Fibroblast of lung (primary cell): ENCODE measurements at regions not wholly inside any gene's neighbourhood (a gene's known extent, or its start where the extent isn't known, plus 50 kb on each side); places are given as distances from the start of the nearest gene placed in this dataset.

Source experiments
- DNase-seq, 2 donors: peaks; one replicate each; pipeline versions ENCODE4 v3.0.0 to v3.0.0-alpha.2; 2010; ENCODE audit warnings: low read depth in 2 of 2
- H2AFZ ChIP-seq: 2 replicates; pipeline ENCODE4 v1.5.1; 2012; ENCODE audit warnings: low read length, control low read depth, inconsistent platforms
- H3K27ac ChIP-seq: 2 replicates; pipeline ENCODE4 v1.5.1; 2011; ENCODE audit warnings: low read length, control low read depth; ENCODE audit not compliant: insufficient read depth
- H3K27me3 ChIP-seq: 2 replicates; pipeline ENCODE4 v1.5.1; 2011; ENCODE audit warnings: mild to moderate bottlenecking, low read length; ENCODE audit not compliant: control insufficient read depth, insufficient read depth
- H3K36me3 ChIP-seq: 2 replicates; pipeline ENCODE4 v1.5.1; 2011; ENCODE audit warnings: low read length; ENCODE audit not compliant: control insufficient read depth, insufficient read depth
- H3K4me1 ChIP-seq: 2 replicates; pipeline ENCODE4 v1.5.1; 2011; ENCODE audit warnings: low read length; ENCODE audit not compliant: control insufficient read depth, insufficient read depth; ENCODE audit errors: extremely low read depth
- H3K4me2 ChIP-seq: 2 replicates; pipeline ENCODE4 v1.5.1; 2011; ENCODE audit warnings: low read length, control low read depth; ENCODE audit not compliant: insufficient read depth; ENCODE audit errors: extremely low read depth
- H3K4me3 ChIP-seq, 4 experiments: fragments of 200-600 bp in 1 of 4; sonication (generic) in 1 of 4; replicated peaks in 1 of 4; 2 replicates each; pipeline ENCODE4 v1.5.1; 2011 to 2016; ENCODE audit warnings: low read length in 4 of 4, low read depth in 3 of 4, mild to moderate bottlenecking in 3 of 4, control low read depth in 2 of 4, inconsistent platforms in 1 of 4, mixed read lengths in 1 of 4; ENCODE audit not compliant: insufficient read depth in 1 of 4; ENCODE audit errors: control extremely low read depth in 1 of 4
- H3K79me2 ChIP-seq: 2 replicates; pipeline ENCODE4 v1.5.1; 2012; ENCODE audit warnings: mild to moderate bottlenecking, low read length, inconsistent platforms; ENCODE audit not compliant: control insufficient read depth, insufficient read depth
- H3K9ac ChIP-seq: 2 replicates; pipeline ENCODE4 v1.5.1; 2011; ENCODE audit warnings: mild to moderate bottlenecking, low read length, control low read depth; ENCODE audit not compliant: insufficient read depth
- H3K9me3 ChIP-seq: 2 replicates; pipeline ENCODE4 v1.5.1; 2012; ENCODE audit warnings: low read depth, low read length; ENCODE audit not compliant: control insufficient read depth, insufficient read depth
- H4K20me1 ChIP-seq: 2 replicates; pipeline ENCODE4 v1.5.1; 2011; ENCODE audit warnings: low read length; ENCODE audit not compliant: control insufficient read depth, insufficient read depth; ENCODE audit errors: extremely low read depth
- CTCF ChIP-seq, 2 donors: IDR thresholded peaks in 1 of 2; conservative IDR thresholded peaks in 1 of 2; 1 replicate in 1 of 2; 2 replicates in 1 of 2; pipeline ENCODE4 v1.5.1; 2011 to 2012; ENCODE audit warnings: low read length in 2 of 2, control low read depth in 1 of 2, inconsistent platforms in 1 of 2, low read depth in 1 of 2, mild to moderate bottlenecking in 1 of 2
- EZH2 ChIP-seq: IDR thresholded peaks from 2 replicates; pipeline ENCODE4 v1.5.1; 2012; ENCODE audit warnings: low read length, control low read depth, mild to moderate bottlenecking; ENCODE audit errors: missing control alignments

GRCh38 chr9:107693625-107694326 lies 204.2 kb upstream of the KLF4 start:
- Histone ChIP-seq H3K79me2 (no peaks in the 10 kb centered on the region), H3K27ac (no peak overlapping the region), H3K9me3 (no peaks in the 10 kb centered on the region), H3K36me3 (no peaks in the 10 kb centered on the region), H2AFZ (no peak overlapping the region), H3K9ac (no peak overlapping the region), H3K4me2 (no peak overlapping the region), H3K4me3 (no peak overlapping the region), H3K27me3 (no peaks in the 10 kb centered on the region), H4K20me1 (no peaks in the 10 kb centered on the region), H3K4me1 (no peaks in the 10 kb centered on the region)
- TF ChIP-seq CTCF (conservative IDR thresholded peaks at IDR 0.05 in 1 of 2, IDR thresholded peaks at IDR 0.05 in 1 of 2; ENCODE audit: low read depth in 1 of 2, low read length in 2 of 2) = no peak
- TF ChIP-seq EZH2 = no peak
- DNase-seq = peak; percentile 56 to 85

DNA sequence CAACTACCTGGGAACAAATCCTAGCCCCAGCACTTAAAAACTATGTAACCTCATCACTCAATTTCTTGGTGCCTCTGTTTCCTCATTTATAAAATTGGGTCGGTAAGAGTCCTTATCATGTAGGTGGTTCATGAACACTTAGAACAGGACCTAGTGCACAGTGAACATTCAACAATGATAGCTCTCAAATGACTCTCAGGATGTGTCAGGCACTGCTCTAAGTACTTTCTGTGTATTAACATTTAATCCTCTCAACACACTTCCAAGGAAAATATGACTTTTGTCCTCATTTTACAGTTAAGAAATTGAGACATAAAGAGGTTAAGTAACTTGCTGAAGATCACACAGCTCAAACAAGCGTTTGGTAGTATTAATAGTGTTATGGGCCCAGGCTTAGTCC lies 202.1 kb upstream of the KLF4 start:
- Histone ChIP-seq H3K27ac (no peak overlapping the region), H3K79me2 (no peaks in the 10 kb centered on the region), H3K4me1 (no peaks in the 10 kb centered on the region), H3K9ac (no peak overlapping the region), H4K20me1 (no peaks in the 10 kb centered on the region), H3K9me3 (no peaks in the 10 kb centered on the region), H3K36me3 (no peaks in the 10 kb centered on the region), H3K4me3 (no peak overlapping the region), H3K27me3 (no peaks in the 10 kb centered on the region), H3K4me2 (no peak overlapping the region), H2AFZ (no peak overlapping the region)
- TF ChIP-seq CTCF (conservative IDR thresholded peaks at IDR 0.05 in 1 of 2, IDR thresholded peaks at IDR 0.05 in 1 of 2; ENCODE audit: low read depth in 1 of 2, low read length in 2 of 2) (no peak), EZH2 (no peak)
- no peak for DNase-seq

DNA sequence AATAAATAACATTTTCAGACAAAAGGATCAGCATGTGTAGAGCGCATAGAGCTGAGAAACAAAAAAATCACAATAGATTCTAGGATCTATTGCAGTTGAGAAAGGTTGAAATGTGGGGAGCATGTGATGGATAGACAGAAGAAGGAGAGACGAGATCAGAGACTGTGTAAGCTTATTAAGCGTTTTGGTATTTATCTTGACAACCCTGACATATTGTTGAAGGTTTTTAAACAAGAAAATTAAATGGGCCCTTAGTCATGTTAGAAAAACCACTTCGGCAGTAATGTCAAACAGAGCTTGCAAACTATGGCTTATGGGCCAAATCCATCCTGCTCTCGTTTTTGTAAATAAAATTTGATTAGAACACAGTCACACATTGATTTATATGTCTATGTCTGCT lies 200.5 kb upstream of the KLF4 start:
- peak in 1 of 2 donors; percentile 50 for DNase-seq
- no peak overlapping the region for H3K27ac ChIP-seq
- H3K9ac ChIP-seq = no peak overlapping the region
- no peaks in the 10 kb centered on the region for H4K20me1 ChIP-seq
- no peak for TF ChIP-seq CTCF (conservative IDR thresholded peaks at IDR 0.05 in 1 of 2, IDR thresholded peaks at IDR 0.05 in 1 of 2; ENCODE audit: low read depth in 1 of 2, low read length in 2 of 2)
- no peak for TF ChIP-seq EZH2
- no peaks in the 10 kb centered on the region for H3K79me2 ChIP-seq
- H3K36me3 ChIP-seq = no peaks in the 10 kb centered on the region
- H2AFZ ChIP-seq = no peak overlapping the region
- no peaks in the 10 kb centered on the region for H3K9me3 ChIP-seq
- no peaks in the 10 kb centered on the region for H3K4me1 ChIP-seq
- H3K4me2 ChIP-seq = no peak overlapping the region
- H3K27me3 ChIP-seq = no peaks in the 10 kb centered on the region
- H3K4me3 ChIP-seq = no peak overlapping the region
